ENCODE measurements at regions not wholly inside any gene's neighbourhood (a gene's known extent, or its start where the extent isn't known, plus 50 kb on each side); places are given as distances from the start of the nearest gene placed in this dataset.
"Not testable (repeated sequence)": the region's sequence is repeated elsewhere in the genome, so short reads cannot be mapped to it uniquely, and the experiment has no call there.

DNA sequence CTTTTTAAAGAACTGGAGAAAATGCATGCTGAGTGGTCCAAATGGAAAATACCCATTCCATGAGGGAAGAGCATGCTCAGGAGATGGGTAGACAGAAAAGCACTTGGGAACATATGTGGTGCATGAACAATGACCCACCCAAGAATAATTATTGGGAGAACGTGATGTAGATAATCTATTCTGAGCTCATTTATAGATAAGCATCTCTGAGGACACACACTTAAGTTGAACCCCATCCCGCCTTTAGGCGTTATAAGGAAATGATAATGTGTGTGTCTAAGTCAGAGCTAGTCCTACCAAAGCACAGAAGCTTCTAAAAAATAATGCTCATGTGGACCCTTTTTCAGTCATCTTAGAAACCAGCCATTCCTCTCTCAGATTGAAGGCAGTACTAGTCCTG lies 189.9 kb downstream of the KTN1 start:
- DNase-seq: no peak

DNA sequence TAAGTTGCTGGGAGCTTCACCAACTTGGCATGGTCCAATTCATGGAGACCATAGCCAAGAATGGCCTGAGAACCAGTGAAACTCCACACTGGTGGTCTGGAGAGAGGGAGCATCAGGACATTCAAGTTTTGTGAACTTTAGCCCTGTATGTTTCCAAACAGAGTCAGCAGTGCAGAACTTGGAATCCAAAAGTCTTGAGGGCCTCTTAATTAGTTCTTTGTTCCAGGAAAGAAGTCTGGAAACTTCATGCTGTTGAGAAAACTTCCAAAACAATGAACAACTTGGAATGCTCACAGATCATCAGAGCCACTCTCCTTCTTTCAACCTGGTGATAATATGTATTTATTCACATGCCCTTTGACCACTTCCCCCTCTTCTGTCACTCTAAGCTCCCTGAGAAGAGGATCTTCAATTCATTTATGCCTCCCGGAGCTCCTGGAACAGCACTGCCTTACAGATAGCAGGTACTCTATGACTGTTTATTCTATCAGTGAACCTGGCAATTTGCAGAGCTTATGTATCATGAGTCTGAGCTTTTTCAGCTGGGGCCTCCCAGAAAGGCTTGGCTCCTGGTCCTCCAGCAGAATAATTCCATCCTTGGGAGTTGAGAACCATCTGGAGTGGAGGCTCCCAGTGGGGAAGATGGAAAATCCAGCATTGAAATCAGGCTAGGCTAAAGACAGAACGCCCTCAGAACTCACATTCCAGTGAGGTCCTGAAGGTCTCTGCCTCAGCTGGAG lies 191.4 kb downstream of the KTN1 start:
- peak; percentile 28 for DNase-seq

DNA sequence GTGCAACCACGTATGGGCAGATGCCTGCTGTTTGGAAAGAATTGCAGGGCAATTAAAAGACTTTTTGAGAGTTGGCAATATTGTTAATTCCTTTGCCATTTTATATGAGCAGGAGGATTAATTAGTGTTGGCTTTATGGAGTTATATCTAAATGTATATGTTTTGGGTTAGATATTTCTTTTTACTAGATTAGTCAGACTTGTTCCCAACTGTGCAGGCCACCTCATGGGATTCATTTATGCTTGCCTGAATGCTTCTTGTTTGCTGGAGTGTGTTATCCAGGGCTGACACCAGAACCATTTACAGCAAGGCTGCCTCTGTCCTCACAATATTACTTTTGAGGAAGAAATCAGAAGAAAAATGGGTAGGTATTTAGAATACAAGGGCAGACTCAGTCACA lies 192.5 kb downstream of the KTN1 start:
- no peak for DNase-seq

DNA sequence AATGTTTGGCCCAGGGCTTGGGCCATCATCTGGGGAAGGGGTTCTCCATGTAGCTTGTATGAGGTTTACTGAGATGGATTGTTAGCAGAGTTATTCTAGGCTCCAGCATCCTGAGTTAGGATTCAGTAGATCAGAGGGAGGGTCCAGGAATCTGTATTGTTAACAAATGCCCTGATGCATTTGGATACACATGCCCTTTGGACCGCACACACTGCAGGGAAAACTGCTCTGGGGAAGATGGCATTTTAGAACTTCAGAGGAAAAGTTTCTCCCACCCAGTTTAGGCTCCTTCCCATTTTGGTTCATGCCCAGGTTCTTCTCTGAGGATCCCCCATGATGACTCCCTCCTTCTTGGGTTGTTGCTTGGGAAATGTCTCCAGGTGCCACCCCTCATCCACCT lies 193.3 kb downstream of the KTN1 start:
- DNase-seq: no peak

DNA sequence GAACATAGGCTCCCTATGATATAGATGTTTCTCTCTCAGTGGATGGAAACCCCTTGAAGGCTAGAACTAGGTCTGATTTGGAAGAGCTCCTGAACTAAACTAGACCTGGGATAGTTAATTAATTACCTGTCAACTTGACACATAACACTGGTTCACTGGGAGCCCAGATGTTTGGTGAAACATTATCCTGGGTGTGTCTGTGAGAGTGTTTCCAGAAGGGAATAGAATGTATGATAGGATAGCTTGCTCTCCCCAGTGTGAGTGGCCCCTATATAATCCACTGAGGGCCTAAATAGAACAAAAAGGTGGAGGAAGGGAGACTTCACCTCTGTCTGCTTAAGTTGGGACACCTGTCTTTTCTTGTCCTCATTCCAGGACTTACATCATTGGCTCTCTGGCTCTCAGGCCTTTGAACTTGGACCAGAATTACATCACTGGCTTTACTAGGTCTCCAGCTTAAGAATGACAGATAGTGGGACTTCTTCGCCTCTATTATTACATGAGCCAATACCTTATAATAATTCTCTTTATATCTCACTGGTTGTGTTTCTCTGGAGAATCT lies 194.1 kb downstream of the KTN1 start:
- DNase-seq: no peak

DNA sequence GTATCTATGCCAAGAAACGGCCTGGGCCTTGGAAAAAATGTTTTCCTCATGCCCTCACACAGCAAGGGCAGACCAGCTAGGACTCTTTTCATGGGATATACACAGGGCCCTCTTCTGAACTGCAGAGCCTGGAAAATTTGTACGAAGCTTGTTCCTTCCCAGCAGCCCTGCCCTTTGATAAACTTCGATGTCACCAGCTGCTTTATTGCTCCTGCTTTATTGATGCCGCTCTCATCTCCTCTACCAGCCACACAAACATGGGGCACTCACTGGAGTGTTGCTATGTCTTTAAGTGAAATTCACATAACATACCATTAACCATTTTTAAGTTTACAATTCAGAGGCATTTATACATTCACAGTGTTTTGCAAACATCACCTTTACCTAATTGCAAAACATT lies 197.9 kb downstream of the KTN1 start:
- no peak for DNase-seq

DNA sequence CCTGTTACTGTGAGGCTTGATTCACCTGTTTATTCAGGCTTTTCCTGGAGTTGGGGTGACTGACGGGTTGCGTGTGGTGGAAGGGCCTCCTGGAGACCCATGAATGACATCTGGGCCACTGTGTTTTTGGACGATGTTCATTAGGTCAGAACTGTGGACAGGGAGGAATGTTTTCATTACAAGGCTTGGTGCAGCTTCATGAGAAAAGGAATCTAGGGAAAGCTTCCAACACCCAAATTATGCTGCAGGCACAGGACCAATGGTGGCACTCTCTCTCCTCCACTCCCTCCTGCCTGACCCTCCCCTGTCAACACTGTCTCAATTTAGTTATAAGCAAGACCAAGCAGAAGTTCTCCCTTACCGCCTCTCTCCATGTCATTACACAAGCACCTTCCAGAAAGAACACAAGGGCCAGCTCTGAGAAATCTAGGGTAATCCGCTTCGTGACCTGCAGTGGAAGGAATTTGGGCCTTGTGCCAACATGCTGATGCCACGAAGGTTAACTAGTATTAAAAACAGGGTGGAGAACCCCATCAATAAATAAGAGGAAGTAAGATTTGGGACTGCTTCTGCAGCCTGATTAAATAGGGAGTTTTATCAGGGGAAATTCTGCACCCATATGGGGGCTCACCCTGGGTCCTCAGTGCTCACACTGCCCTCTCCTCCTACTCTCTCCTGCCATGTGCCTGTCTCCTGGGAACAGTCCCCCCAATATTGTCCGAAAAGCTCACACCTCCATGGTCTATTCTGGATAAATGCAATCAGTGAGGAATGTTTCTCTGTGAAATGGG lies 200.3 kb downstream of the KTN1 start:
- DNase-seq: peak; percentile 40

DNA sequence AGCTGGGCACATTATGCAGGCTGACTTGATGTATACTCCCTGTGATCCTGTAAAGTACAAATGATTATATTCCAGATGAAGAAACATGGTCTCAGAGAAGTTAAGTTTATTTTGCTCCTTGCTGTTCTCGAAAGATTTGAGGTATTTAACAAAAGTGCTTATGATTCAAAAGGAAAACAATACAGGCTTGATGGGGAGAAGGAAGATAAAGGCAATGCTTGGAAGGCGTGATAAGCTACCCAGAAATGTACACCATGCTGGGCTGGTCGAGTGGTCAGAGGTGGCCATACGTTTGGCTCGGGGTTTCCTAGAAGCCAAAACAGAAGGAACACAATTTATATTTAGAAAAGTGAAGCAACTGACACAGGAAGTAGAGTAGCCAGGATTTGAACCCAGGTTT lies 201.0 kb downstream of the KTN1 start:
- DNase-seq: no peak

DNA sequence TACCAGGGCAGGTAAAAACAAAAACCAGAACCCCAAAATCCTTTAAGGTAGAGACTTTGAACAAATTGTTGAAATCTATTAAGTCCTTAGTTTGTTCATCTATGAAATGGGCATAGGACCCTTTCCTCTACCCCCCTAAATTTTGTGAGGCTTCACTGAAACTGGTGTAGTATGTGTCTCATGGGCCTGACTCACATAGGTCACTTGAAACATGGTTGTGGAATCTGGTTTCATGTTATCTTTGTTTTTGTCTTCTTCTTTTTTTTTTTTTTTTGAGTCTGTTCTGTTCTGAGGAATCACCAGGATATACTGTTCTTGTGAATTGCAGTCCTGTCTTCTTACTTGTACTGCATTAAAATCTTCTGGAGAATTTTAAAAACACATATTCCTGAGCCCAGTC lies 202.2 kb downstream of the KTN1 start:
- no peak for DNase-seq

DNA sequence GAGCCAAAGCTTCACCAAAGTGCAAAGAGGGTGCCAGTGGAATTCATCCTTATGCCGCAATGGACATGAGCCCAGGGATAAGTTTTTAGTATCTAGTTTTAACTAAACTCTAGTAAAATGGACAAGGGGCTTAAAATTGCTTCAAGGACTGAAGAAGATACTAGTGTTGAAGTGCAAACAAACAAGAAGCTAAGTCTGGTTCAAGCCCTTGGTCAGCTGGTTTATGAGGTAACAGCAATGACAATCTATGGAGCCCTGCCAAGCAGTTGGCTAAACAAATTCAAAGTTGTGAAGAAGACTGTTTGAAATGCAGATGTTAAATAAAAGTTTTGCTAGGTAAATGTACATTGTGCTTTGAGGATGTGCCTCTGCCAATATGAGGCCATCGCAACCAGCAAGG lies 209.4 kb downstream of the KTN1 start:
- no peak for DNase-seq

DNA sequence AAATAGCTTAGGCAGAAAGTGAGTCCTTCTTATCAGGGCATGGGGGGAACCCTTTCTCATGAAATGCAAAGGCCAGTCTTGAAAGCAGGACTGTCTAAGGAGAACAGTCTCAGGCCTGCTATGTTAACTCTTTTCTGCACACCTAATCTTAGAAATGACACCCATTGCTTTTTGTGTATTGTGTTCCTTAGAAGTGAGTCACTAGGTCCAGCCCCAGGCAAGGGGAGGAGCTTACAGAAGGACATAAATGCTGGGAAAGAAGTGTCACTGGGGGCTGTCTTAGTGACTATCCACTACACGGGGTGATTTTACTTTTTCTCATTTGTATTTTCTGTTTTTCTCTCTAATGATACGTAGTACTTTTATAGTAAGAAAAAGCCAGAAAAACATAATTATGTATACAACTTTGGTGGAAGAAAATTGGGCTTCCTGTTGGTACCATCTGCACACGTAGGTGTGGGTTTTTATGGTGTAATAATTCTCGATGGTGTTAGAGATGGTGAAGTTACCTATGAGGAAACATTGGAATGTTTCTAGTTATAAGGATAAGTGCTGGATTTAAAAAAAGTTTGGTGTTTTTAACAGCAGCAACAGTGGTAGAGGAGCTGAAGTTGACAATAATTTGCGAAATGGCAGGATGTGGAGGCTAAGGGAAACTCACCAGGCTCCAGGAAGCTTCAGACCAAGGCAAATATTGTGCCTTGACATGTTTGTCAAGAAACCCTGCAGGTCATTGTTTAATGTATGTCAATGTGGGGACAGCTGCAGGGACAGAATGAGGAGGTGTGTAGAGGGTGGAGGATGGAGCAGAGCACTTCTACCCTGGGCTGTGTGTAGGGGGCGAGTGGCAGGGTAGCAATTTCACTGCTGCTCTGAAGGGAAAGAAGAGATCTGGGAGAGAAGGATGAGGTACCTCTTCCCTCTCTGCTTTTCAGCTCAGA lies 214.9 kb downstream of the KTN1 start:
- DNase-seq: no peak

DNA sequence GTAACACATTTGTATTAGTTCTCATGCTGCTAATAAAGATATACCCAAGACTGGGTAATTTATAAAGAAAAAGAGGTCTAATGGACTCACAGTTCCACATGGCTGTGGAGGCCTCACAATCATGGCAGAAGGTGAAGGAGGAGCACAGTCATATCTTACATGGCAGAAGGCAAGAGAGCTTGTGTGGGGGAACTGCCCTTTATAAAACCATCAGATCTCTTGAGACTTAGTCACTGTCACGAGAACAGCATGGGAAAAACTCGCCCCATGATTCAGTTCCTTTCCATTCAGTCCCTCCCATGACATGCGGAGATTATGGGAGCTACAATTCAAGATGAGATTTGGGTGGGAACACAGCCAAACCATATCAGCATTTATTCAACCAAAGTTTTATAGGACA lies 216.5 kb downstream of the KTN1 start:
- DNase-seq: not testable (repeated sequence)

DNA sequence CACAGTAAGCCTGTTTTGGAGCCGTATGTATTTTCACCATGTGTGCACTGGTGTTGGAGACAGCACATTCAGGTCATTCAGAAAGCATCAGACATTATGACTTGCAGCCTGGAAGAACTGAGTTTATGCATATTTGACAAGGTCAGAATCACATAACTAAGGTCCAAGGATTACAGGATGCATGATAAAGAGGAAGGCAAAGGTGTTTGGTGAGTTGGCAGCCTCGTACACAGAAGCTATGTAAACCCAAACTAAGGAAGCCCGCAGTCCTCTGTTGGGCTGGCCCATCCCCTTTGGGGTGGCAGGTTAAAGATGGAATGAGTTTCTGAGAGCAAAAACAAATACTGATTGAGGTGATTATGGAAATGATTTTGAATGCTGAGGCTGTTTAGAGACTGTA lies 218.4 kb downstream of the KTN1 start:
- no peak for DNase-seq

DNA sequence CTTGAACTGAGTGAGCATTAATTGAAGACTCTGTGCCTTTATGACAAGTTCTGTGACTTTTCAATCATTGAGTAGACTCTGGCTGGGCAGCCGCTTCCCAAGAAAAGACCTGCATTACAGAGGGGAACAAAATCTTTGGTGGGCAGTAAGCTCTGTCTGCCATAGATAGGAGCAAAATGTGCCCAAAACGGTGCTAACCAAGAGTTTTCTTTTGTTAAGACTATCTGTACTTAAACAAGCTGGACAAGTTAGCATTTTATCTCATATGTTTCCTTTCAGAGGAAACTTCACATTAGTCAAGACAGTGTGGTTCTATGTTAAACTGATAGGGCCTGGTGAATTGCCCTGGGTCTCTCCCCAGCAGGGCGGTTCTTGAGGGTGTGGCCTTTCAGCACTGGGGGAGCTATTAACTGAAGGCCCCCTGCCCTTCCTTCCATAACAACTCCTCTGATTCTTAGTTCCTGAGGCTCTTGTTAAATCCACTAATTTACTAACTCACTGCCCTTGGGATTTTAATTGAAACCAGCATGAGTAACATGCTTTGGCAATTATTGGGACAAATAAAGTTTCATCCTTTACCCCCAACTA lies 219.6 kb downstream of the KTN1 start:
- no peak for DNase-seq

DNA sequence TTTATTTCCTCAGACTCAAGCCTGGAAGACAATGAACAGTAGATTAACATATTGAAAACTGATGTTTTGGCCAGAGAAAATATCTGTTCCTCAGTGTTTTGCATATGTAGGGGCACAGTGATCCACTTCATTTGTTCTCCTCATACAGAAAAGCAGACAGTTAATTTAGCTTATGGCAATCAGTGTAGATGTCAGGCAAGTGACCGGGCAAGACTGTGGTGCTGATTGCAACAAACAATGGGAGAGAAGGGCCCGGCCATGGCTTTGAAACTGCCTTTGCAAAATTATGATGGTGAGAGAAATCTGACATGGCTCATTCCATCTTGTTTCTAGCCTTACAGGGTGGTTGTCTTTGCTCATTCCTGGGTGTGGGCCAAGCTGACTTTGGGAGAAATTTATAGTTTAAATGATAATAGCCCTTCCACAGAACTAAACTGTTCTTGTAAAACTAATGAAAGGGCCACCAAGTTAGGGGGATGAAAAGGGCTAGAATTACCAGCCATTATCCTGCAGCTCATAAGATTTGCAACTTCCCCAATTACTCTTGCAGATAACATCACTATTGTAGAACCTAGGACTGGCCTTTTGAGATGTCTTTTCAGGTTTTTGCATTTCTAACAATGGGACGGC lies 220.3 kb downstream of the KTN1 start:
- no peak for DNase-seq

DNA sequence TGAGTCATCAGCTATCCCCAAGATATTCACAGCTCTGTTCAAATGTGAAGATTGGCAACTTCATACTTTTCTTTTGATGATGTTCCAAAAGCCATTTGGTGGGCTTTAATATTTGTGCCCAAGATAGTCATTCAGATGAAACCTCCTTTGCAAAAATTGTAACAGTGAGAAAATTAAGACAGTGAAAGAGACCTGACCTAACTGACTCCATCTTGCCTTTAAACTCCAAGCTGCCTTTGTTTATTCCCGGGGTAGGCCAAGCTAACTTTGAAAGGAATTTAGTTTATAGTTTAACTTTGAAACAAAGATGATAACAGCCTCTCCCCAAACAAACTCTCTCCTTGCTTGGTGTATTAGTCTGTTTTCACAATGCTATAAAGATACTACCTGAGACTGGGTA lies 221.1 kb downstream of the KTN1 start:
- DNase-seq: no peak

DNA sequence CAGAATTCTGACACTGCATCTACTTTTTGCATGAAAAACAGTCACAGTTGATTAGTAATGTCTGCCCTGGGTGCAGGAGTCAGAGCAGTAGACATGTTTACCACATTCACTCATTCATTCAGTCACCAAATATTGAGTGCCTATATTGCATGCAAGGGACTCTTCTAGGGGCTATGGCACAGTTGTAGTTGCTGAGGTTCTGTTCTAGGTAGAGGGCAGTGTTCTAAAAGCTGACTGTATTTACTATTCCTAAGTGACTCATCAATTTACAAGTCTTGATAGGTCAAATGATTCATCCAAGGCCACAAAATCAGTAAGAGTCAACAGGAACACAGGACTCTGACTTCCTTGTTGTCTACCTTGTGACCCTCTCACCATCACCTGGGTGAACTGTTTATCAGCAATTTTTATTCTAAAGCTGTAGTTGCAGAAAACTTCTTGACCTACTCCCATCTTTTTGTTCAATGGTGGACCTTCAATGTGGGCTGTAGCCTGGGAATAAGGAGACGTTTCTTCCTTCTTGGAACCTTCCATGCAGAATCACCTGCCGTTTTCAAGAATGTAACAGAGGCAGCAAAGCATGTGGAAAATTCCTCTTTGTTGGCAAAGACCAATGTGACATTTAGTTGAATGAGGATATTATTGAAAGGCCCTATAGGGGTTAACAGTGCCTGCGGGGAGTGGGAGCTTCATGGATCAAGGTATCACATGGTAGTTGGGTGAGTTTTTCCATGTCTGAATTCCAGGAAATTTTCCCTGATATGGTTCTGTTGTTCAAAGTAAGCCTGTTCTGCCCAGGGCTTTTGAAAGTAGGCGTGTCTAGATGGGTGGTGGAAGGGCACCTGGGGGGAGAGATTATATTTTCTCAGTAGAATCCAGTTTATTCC lies 223.2 kb downstream of the KTN1 start:
- DNase-seq: no peak

DNA sequence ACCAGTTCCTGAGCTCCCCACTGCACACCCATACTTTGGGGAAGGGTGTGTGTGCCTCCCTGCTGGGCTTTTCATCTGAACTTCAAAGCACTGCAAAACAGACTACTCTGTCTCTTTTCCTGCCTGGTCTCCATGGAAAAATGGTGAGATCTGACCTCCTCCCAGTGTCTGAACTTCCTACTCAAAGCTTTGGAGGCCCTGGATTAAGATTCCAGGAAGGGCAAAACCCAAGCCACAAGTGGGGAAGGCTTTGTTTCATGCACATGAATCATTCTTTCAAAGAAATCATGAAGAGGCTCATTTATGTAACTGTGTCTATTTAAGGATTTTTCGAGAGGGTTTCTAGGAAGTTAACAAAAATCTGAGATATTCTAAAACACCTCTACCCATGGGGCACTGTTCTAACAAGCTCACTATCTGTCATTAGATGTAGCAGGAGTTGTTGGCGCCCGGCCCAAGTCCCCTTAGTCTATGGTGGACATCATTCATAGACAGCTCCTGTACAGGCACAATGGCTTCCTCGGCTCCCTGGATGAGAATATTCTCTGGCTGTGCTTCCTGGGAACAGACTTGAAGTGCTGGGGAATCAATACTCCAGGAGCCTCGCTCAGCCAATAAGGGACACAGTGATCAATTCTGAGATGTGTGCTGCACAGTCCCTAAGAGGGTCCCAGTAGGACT lies 224.0 kb downstream of the KTN1 start:
- DNase-seq: no peak

DNA sequence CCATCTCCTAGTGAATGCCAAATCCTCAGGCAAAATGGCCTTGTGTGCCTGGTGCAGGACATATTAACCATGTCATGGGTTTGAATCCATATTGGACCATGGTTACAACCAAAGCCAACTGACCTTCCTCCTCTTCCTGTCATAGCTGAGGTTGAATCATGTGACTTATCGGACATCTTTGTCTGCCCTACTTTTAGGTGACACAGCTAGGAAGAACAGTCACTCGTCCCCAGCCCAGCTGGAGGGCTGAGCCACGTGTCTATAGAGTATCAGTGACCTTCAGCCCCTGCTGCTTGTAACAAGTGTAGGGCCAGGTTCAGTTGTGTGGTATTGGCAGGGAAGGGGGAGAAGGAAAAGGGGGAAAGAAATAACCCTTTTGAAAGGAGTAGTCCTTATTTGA lies 225.2 kb downstream of the KTN1 start:
- no peak for DNase-seq

DNA sequence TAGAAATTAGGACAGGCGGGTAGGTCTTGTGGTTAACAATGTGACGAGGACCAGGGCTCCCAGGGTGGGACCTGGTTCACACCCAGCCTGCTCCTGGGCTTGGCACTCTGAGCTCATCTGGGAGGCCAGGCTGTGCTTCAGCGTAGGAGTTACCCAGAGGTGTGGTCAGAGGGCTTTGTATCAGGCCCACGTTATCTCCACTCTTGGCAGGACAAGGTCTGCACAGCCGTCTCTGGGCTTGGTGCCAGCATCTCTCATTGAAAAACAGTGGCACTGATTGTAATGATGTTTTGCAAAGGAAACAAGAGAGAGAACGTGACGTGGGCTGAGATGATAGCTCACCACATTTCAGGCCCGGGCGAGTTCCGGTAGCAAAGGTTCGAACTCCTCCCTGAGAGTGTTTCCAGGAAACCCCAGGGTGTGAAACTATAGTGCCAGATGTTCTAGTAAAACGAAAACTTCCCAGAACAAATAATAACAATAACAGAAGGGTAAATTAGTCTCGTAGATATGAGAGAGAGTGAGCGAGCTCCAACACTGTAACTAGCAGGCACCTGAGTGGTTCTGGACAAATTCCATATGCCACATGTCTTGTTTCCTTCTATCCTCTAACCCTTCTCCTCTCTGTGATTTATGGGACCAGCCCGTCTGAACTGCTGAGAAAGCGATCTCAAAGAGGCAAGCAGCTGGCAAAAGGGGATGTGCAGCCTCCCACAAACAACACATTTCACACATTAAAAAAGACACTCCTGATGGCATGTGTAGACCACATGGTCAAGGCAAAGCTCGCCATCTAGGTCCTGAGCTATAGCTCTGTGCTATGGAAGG lies 227.3 kb downstream of the KTN1 start:
- DNase-seq: peak; percentile 67

All from left hindlimb (tissue), 1 donor.